ENCODE measurements at regions not wholly inside any gene's neighbourhood (a gene's known extent, or its start where the extent isn't known, plus 50 kb on each side); places are given as distances from the start of the nearest gene placed in this dataset.
"Not testable (repeated sequence)": the region's sequence is repeated elsewhere in the genome, so short reads cannot be mapped to it uniquely, and the experiment has no call there.

GRCh38 chr15:36449084-36449661 is 130.3 kb upstream of the CDIN1 start:
- Histone ChIP-seq H3K27ac (no peak overlapping the region), H3K27me3 (no peaks in the 10 kb centered on the region), H3K4me1 (replicated peaks in 1 of 2) (no peaks in the 10 kb centered on the region), H3K36me3 (replicated peaks in 1 of 2) (no peaks in the 10 kb centered on the region), H3K4me3 (no peak overlapping the region), H3K9me3 (replicated peaks in 1 of 3) (no peaks in the 10 kb centered on the region)
- TF ChIP-seq CTCF (IDR thresholded peaks at IDR 0.05) = no peak
- TF ChIP-seq POLR2A (IDR thresholded peaks at IDR 0.05) = no peak
- no peak for DNase-seq
- intact Hi-C loops (cut with DNase I) = no loop called here
- WGBS, 4 donors = 54 to 67% (median 62%) methylated on average over 5 of the region's 5 CpGs

DNA sequence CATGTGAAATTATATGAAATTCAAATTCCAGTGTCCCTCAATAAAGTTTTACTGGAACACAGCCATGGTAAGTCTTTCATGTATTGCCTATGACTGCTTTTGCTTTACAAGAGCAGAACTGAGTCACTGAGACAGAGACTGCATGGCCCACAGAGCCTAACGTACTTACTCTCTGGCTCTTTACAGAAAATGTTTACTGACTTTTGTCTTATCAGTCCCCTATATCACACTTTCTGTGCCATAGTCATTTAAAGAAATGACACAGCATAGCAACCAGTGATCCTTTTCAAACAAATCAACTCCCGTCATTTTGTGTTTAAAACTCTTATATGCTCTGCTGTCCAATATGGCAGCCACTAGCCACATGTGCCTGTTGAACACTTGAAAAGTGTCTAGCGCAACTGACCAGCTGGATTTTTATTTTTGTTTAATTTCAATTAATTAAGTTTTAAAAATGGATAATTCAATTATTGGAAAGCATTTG is 129.7 kb upstream of the CDIN1 start:
- H3K4me1 ChIP-seq (replicated peaks in 1 of 2) = no peaks in the 10 kb centered on the region
- H3K36me3 ChIP-seq (replicated peaks in 1 of 2) = no peaks in the 10 kb centered on the region
- no peaks in the 10 kb centered on the region for H3K9me3 ChIP-seq (replicated peaks in 1 of 3)
- H3K27ac ChIP-seq = no peak overlapping the region
- no peaks in the 10 kb centered on the region for H3K27me3 ChIP-seq
- no peak for DNase-seq
- intact Hi-C loops (cut with DNase I) = no loop called here
- no peak overlapping the region for H3K4me3 ChIP-seq
- TF ChIP-seq CTCF (IDR thresholded peaks at IDR 0.05) = no peak
- no peak for TF ChIP-seq POLR2A (IDR thresholded peaks at IDR 0.05)
- 75 to 88% (median 82%) methylated on average over 3 of the region's 3 CpGs for WGBS, 4 donors

- 84 to 91% (median 87%) methylated on average over 4 of the region's 4 CpGs for WGBS, 4 donors
- H3K4me1 ChIP-seq (replicated peaks in 1 of 2); H3K27ac ChIP-seq; H3K27me3 ChIP-seq; DNase-seq; H3K9me3 ChIP-seq (replicated peaks in 1 of 3); H3K36me3 ChIP-seq (replicated peaks in 1 of 2); intact Hi-C loops (cut with DNase I); H3K4me3 ChIP-seq: not testable (repeated sequence)
These were observed 125.2 kb upstream of the CDIN1 start for GRCh38 chr15:36454244-36454643.

GRCh38 chr15:36458411-36458810 is 121.0 kb upstream of the CDIN1 start:
- no peak overlapping the region for H3K4me3 ChIP-seq
- no peak for TF ChIP-seq POLR2A (IDR thresholded peaks at IDR 0.05)
- no peak for TF ChIP-seq CTCF (IDR thresholded peaks at IDR 0.05)
- WGBS, 4 donors = 55 to 73% (median 65%) methylated on average over 5 of the region's 5 CpGs
- no peaks in the 10 kb centered on the region for H3K4me1 ChIP-seq (replicated peaks in 1 of 2)
- intact Hi-C loops (cut with DNase I) = no loop called here
- H3K27ac ChIP-seq = no peak overlapping the region
- H3K9me3 ChIP-seq (replicated peaks in 1 of 3) = no peaks in the 10 kb centered on the region
- H3K36me3 ChIP-seq (replicated peaks in 1 of 2) = no peaks in the 10 kb centered on the region
- no peaks in the 10 kb centered on the region for H3K27me3 ChIP-seq
- DNase-seq = no peak

- DNase-seq = no peak
- WGBS, 4 donors = 60 to 69% (median 67%) methylated on average over 1 of the region's 1 CpG
- Histone ChIP-seq H3K36me3 (replicated peaks in 1 of 2) (no peaks in the 10 kb centered on the region), H3K4me3 (no peak overlapping the region), H3K9me3 (replicated peaks in 1 of 3) (no peaks in the 10 kb centered on the region), H3K27ac (no peak overlapping the region), H3K27me3 (no peaks in the 10 kb centered on the region), H3K4me1 (replicated peaks in 1 of 2) (no peaks in the 10 kb centered on the region)
- TF ChIP-seq CTCF (IDR thresholded peaks at IDR 0.05) = no peak
- TF ChIP-seq POLR2A (IDR thresholded peaks at IDR 0.05) = no peak
- intact Hi-C loops (cut with DNase I) = no loop called here
These were observed 114.1 kb upstream of the CDIN1 start for GRCh38 chr15:36465304-36465703.

All from adrenal gland (tissue), 9 donors.